Mesendoderm (in vitro differentiated cells): ENCODE measurements at regions not wholly inside any gene's neighbourhood (a gene's known extent, or its start where the extent isn't known, plus 50 kb on each side); places are given as distances from the start of the nearest gene placed in this dataset.
"Not testable (repeated sequence)": the region's sequence is repeated elsewhere in the genome, so short reads cannot be mapped to it uniquely, and the experiment has no call there.

ENCODE experiments used
- DNase-seq: peaks from one replicate; pipeline ENCODE4 v3.0.0; 2013
- H2AK5ac ChIP-seq: 2 replicates; pipeline ENCODE4 v1.6.1; 2013; ENCODE audit warnings: low read length, inconsistent platforms
- H2BK120ac ChIP-seq: 2 replicates; pipeline ENCODE4 v1.6.1; 2013; ENCODE audit warnings: low read depth, mild to moderate bottlenecking, low read length, moderate library complexity, mixed read lengths
- H2BK15ac ChIP-seq: replicated peaks from 2 replicates; pipeline ENCODE4 v1.6.1; 2013; ENCODE audit warnings: low read depth, mild to moderate bottlenecking, moderate library complexity
- H2BK5ac ChIP-seq: 2 replicates; pipeline ENCODE4 v1.6.1; 2013; ENCODE audit warnings: low read length, inconsistent platforms
- H3K18ac ChIP-seq: 2 replicates; pipeline ENCODE4 v1.6.1; 2013; ENCODE audit warnings: mild to moderate bottlenecking, low read length, mixed read lengths
- H3K23ac ChIP-seq: one replicate; pipeline ENCODE4 v1.6.1; 2013; ENCODE audit warnings: low read length
- H3K27ac ChIP-seq: 2 replicates; pipeline ENCODE4 v1.5.1; 2013; ENCODE audit warnings: low read depth, mild to moderate bottlenecking, inconsistent platforms, low read length, moderate library complexity
- H3K27me3 ChIP-seq: 2 replicates; pipeline ENCODE4 v1.6.1; 2013; ENCODE audit warnings: low read length, control low read depth, mild to moderate bottlenecking, inconsistent platforms; ENCODE audit not compliant: insufficient read depth, poor library complexity
- H3K36me3 ChIP-seq: 2 replicates; pipeline ENCODE4 v1.6.1; 2013; ENCODE audit warnings: low read length, inconsistent platforms; ENCODE audit not compliant: control insufficient read depth, insufficient read depth
- H3K4ac ChIP-seq: one replicate; pipeline ENCODE4 v1.6.1; 2013; ENCODE audit warnings: low read depth, mild to moderate bottlenecking, low read length, moderate library complexity
- H3K4me1 ChIP-seq: 2 replicates; pipeline ENCODE4 v1.6.1; 2013; ENCODE audit warnings: low read depth, low read length, inconsistent platforms; ENCODE audit not compliant: control insufficient read depth
- H3K4me2 ChIP-seq: 2 replicates; pipeline ENCODE4 v1.6.1; 2013; ENCODE audit warnings: low read length
- H3K4me3 ChIP-seq: 2 replicates; pipeline ENCODE4 v1.5.1; 2013; ENCODE audit warnings: mild to moderate bottlenecking, low read length
- H3K56ac ChIP-seq: one replicate; pipeline ENCODE4 v1.6.1; 2013; ENCODE audit warnings: low read length
- H3K79me1 ChIP-seq: 2 replicates; pipeline ENCODE4 v1.6.1; 2013; ENCODE audit warnings: low read length, inconsistent platforms
- H3K79me2 ChIP-seq: 2 replicates; pipeline ENCODE4 v1.6.1; 2013; ENCODE audit warnings: mild to moderate bottlenecking, low read length; ENCODE audit not compliant: control insufficient read depth, insufficient read depth
- H3K9ac ChIP-seq: 2 replicates; pipeline ENCODE4 v1.6.1; 2013; ENCODE audit warnings: low read length, inconsistent platforms
- H4K5ac ChIP-seq: one replicate; pipeline ENCODE4 v1.6.1; 2013; ENCODE audit warnings: low read length
- H4K8ac ChIP-seq: one replicate; pipeline ENCODE4 v1.6.1; 2013; ENCODE audit warnings: low read depth, mild to moderate bottlenecking, control low read depth, low read length, moderate library complexity
- WGBS: extraction: QIAGEN DNeasy Blood & Tissue Kit; methylation state at CpG from one replicate; pipeline ENCODE4 v1.1.7; 2013; ENCODE audit warnings: low lambda C conversion rate, missing lambda C conversion rate; ENCODE audit not compliant: insufficient coverage; ENCODE audit errors: extremely low coverage; 5-methylcytosine and 5-hydroxymethylcytosine counted together

GRCh38 chr5:34193297-34193696 lies 150.3 kb upstream of the C1QTNF3 start:
- H2BK15ac ChIP-seq, H3K56ac ChIP-seq, H3K36me3 ChIP-seq, H3K9ac ChIP-seq, H3K4ac ChIP-seq, H3K18ac ChIP-seq, H3K4me3 ChIP-seq, H4K8ac ChIP-seq, H4K5ac ChIP-seq, H3K27ac ChIP-seq, H3K27me3 ChIP-seq, H3K79me1 ChIP-seq, H3K4me2 ChIP-seq, H3K23ac ChIP-seq, H3K4me1 ChIP-seq, H2BK120ac ChIP-seq, H2BK5ac ChIP-seq, H2AK5ac ChIP-seq, DNase-seq, H3K79me2 ChIP-seq: not testable (repeated sequence)
- WGBS: no CpG with 5 or more reads among the region's 7 CpGs

DNA sequence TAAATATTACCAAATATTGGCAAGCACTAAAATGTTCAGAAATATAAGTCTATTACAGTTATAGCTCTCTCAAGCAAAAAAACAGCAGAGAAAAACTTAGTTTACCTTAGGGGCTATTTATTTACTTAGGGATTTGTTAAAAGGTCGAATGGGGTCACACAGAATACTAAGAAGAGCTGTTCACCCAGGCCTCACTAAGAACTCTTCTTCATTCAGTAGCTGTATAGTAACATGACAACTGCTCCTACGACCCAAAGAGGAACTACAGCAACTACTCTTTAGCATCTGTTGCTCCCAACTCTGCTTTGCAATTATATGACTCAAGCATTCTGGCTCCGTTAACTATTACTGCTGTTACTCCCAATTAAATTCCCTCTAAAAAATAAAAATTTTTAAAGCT lies 150.8 kb upstream of the C1QTNF3 start:
- peak; percentile 8 for DNase-seq
- H2BK5ac ChIP-seq, H3K18ac ChIP-seq, H3K4ac ChIP-seq, H3K4me1 ChIP-seq, H3K4me2 ChIP-seq, H4K8ac ChIP-seq, H3K79me1 ChIP-seq, H2BK15ac ChIP-seq, H3K27me3 ChIP-seq, H3K79me2 ChIP-seq, H2AK5ac ChIP-seq, H3K9ac ChIP-seq, H3K27ac ChIP-seq, H3K23ac ChIP-seq, H3K4me3 ChIP-seq, H3K36me3 ChIP-seq, H4K5ac ChIP-seq, H3K56ac ChIP-seq, H2BK120ac ChIP-seq: not testable (repeated sequence)
- WGBS: no CpG with 5 or more reads among the region's 3 CpGs

DNA sequence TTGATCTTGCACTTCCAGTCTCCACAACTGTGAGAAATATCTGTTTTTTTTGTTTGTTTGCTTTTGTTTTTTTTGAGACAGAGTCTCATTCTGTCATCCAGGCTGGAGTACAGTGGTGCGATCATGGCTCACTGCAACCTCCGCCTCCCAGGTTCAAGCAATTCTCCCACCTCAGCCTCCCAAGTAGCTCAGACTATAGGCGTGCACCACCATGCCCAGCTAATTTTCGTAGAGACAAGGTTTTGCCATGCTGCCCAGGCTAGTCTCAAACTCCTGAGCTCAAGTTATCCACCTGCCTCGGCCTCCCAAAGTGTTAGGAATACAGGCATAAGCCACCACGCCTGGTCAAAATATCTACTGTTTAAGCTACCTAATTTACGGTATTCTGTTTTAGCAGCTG lies 153.1 kb upstream of the C1QTNF3 start:
- not testable (repeated sequence) for H3K4me3 ChIP-seq, H2BK5ac ChIP-seq, H3K79me1 ChIP-seq, H3K4ac ChIP-seq, H3K36me3 ChIP-seq, H3K27ac ChIP-seq, H3K27me3 ChIP-seq, DNase-seq, H3K23ac ChIP-seq, H4K8ac ChIP-seq, H3K4me2 ChIP-seq, H3K79me2 ChIP-seq, H4K5ac ChIP-seq, H3K18ac ChIP-seq, H2AK5ac ChIP-seq, H2BK120ac ChIP-seq, H3K9ac ChIP-seq, H3K4me1 ChIP-seq, H2BK15ac ChIP-seq, H3K56ac ChIP-seq
- WGBS: no CpG with 5 or more reads among the region's 7 CpGs

DNA sequence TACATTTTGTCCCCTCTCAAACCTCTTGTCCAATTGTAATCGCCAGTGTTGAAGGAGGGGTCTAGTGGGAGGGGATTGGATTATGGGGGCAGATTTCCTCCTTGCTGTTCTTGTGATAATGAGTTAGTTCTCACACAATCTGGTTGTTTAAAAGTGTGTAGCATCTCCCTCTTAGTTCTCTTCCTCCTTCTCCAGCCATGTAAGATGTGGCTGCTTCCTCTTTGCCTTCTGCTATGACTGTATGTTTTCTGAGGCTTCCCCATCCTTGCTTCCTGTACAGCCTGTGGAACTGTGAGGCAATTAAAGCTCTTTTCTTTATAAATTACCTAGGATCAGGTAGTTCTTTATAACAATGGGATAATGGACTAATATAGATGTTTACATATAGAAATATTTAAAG lies 162.3 kb upstream of the C1QTNF3 start:
- H3K23ac ChIP-seq, H2AK5ac ChIP-seq, H3K4ac ChIP-seq, H3K27ac ChIP-seq, H3K9ac ChIP-seq, H3K27me3 ChIP-seq, H3K4me3 ChIP-seq, H2BK120ac ChIP-seq, H3K36me3 ChIP-seq, H2BK15ac ChIP-seq, H3K4me2 ChIP-seq, H4K8ac ChIP-seq, H3K18ac ChIP-seq, DNase-seq, H3K4me1 ChIP-seq, H2BK5ac ChIP-seq, H3K79me2 ChIP-seq, H3K56ac ChIP-seq, H3K79me1 ChIP-seq, H4K5ac ChIP-seq: not testable (repeated sequence)
- no CpG with 5 or more reads among the region's 1 CpG for WGBS

DNA sequence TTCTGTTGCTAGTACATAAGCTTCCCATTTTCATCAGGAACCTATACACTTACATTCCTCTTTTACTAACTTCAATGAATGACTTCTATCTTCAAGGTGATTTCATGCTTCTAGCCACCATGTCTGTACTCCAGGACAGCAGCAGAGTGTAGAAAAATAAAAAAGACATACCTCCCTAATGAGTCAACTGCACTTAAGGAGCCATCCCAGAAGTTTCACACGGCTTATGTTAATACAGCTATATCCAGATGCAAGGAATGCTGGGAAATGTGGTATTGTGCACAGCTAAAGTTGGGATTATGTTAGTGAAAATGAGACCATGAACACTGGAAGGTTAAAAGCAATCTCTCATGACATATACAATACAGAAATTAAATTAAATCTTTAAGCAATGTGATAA lies 174.4 kb upstream of the C1QTNF3 start:
- H2BK5ac ChIP-seq, H3K23ac ChIP-seq, H2AK5ac ChIP-seq, H3K4me1 ChIP-seq, H4K5ac ChIP-seq, H3K18ac ChIP-seq, H2BK15ac ChIP-seq, H4K8ac ChIP-seq, H3K79me2 ChIP-seq, H3K36me3 ChIP-seq, H3K9ac ChIP-seq, H3K79me1 ChIP-seq, H3K4me3 ChIP-seq, H3K56ac ChIP-seq, H3K4me2 ChIP-seq, H3K4ac ChIP-seq, H2BK120ac ChIP-seq, H3K27me3 ChIP-seq, H3K27ac ChIP-seq: not testable (repeated sequence)
- peak; percentile 1 for DNase-seq
- no CpG with 5 or more reads among the region's 1 CpG for WGBS

GRCh38 chr5:34221329-34222073 lies 178.5 kb upstream of the C1QTNF3 start:
- not testable (repeated sequence) for H2BK15ac ChIP-seq, H3K9ac ChIP-seq, H3K27ac ChIP-seq, DNase-seq, H2AK5ac ChIP-seq, H3K4ac ChIP-seq, H3K36me3 ChIP-seq, H3K4me3 ChIP-seq, H3K18ac ChIP-seq, H3K27me3 ChIP-seq, H4K5ac ChIP-seq, H3K4me1 ChIP-seq, H2BK5ac ChIP-seq, H4K8ac ChIP-seq, H2BK120ac ChIP-seq, H3K23ac ChIP-seq, H3K56ac ChIP-seq, H3K79me2 ChIP-seq, H3K4me2 ChIP-seq, H3K79me1 ChIP-seq
- WGBS: no CpG with 5 or more reads among the region's 3 CpGs
